Kidney capillary endothelial cell (primary cell): ENCODE measurements at regions not wholly inside any gene's neighbourhood (a gene's known extent, or its start where the extent isn't known, plus 50 kb on each side); places are given as distances from the start of the nearest gene placed in this dataset.
"Not testable (repeated sequence)": the region's sequence is repeated elsewhere in the genome, so short reads cannot be mapped to it uniquely, and the experiment has no call there.

Experiments
- DNase-seq: peaks from one replicate; pipeline ENCODE4 v3.0.0-alpha.2; 2018; ENCODE audit warnings: low spot score

DNA sequence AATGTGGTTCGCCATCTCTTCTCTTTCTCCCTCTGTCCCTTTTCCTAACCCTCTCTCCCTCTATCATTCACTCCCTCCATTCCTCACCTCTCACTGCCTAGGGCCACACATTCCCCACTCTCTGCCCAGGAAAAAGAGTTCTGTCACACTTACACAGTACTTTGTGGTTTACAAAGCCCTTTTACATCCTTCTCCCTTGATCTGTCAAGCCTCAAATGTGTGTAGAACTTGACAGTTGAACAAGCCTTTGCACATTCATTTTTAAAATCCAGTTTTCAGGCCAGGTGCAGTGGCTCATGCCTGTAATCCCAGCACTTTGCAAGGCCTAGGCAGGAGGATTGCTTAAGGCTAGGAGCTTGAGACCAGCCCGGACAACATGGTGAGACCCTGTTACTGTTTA is 156.3 kb downstream of the VSIG4 start:
- DNase-seq, result no peak

DNA sequence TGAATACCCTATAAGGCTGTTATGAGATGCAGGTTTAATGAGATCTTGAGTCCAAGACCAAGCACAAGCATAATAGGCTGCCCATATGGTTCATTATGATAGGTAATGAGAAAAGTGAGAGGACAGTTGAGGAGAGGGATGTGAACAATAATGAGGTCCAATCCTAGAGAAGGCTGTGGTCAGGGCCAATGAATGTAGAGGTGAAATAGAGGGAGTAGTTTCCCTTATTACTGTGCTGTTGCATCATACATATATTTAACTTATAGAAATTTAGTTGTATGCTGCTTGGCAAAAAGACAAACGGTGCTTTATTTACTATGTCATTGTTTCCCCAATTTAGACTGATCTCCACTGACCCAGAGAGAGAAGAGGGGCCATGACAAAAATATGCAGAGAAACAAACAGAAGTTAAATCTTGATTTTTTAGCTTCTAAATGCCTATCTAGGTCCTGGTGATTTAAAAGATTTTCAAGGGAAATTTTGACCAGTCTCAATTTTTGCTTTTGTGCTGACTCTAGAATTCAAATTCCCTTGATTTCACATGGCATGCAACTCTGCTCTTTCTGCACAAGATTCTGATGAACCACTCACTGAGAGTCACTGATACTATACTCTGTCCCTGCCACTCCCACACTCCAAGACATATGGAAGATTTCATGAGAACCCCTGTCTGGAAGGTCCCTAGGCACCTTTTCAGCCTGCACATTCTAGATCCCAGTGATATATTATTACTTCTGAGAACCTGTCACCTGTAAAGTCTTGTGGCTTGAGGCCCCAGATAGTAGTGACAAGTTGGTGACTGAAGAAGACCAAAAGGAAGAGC is 159.7 kb downstream of the VSIG4 start:
- no peak for DNase-seq

DNA sequence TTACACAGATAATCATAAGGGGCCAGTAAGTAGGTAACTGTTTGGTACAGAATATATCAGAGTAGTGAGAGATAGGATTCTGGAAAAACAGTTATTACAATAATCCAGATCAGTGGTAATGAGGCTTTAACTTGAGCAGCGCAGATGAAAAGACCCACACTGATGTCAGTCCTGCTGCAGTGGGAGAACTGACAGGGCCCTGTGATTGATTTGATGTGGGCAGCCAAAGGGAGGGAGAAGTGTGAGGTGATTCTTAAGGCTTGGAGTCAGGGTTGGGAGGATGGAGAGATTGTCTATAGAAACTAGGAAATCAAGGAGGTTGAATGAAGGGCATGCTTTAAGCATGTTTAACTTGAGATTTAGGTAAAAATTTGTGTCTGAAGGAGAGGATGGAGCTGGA is 161.4 kb downstream of the VSIG4 start:
- DNase-seq, result no peak

DNA sequence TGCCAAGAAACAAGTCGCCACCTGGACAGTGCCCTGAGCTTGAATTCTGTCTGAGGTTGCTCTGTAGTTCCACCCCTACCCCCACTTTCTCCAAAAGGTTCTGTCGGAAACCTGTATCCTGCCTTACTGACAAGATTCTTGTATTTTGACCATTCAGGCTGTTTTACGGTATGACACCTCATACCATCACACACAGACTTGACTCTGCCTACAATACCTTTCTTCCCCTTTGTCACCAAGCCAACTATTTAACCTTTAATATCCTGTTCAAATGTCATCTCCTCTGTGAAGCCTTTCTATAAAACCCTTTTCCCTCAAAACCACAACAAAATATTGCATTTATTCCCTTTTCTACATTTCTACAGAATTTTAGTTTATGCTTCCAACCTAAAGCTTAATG is 161.9 kb downstream of the VSIG4 start:
- DNase-seq, result no peak

DNA sequence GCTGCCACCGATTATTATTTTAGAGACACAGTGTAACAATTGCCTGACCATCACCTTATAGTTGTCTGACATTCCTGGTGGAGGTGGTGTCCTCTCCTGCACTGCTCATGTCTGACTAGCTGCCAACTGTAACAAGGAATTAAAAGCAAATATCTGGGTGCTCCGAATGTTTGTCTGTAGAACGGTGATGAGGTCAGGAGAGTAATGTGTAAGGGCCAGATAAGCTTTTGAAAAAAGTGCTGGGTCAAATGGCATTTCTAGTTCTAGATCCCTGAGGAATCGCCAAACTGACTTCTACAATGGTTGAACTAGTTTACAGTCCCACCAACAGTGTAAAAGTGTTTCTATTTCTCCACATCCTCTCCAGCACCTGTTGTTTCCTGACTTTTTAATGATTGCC is 164.3 kb downstream of the VSIG4 start:
- DNase-seq, result not testable (repeated sequence)

DNA sequence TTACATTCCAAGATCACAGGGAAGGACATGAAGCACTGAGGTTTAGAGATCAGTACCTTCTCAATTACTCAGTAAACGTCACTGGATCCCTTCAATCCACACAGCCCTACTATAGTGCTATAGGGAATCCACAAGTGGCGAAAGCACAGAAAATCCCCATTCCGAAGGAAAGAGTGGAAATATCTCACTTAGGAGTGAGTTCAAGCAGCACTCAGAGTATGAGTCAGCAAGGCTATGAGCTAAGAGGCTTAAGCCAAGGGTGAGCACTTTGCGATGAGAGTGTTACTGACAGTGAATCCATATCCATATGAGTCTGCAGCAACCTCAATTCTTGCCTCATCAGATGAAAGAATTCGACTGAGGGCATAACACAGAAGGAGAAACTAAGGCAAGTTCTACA is 165.1 kb downstream of the VSIG4 start:
- DNase-seq, result no peak

DNA sequence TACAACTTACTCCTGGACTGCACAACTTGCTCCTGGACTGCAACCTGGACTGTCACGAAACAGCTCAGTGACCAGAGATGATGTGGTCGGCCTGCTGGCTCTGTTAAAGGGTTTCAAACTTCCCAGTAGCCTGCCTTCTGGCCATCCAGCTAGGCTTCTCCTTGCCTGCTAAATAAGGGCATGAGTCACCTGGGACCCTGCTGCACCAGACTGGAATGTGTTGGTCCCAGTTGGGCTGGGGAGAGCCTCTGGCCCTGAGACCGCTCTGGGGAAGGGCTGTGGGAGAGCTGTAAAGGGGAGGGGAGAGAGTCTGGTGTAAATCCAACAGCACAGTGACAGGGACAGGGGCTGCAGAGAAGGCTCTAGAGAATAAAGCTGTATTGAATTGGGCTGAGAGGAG is 165.8 kb downstream of the VSIG4 start:
- no peak for DNase-seq

DNA sequence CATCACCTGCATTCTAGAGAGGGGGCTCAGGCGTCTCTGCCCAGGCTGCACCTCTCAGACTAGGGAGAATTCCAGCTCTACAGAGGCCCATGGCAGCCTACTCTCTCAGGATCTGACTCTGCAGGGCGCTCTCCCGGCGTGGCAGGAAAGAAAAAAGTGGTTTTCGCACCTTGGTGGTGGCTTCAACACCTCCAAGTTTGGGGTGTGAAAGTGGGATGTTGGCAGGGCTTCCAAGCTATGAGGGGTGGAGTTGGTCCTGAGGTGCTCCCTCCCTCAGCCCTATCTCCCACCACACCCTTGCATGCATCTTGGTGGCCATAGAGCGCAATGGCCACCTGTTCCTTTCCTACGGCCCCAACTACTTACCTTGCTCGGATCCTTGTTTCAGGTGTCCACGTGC is 166.5 kb downstream of the VSIG4 start:
- DNase-seq, result no peak

DNA sequence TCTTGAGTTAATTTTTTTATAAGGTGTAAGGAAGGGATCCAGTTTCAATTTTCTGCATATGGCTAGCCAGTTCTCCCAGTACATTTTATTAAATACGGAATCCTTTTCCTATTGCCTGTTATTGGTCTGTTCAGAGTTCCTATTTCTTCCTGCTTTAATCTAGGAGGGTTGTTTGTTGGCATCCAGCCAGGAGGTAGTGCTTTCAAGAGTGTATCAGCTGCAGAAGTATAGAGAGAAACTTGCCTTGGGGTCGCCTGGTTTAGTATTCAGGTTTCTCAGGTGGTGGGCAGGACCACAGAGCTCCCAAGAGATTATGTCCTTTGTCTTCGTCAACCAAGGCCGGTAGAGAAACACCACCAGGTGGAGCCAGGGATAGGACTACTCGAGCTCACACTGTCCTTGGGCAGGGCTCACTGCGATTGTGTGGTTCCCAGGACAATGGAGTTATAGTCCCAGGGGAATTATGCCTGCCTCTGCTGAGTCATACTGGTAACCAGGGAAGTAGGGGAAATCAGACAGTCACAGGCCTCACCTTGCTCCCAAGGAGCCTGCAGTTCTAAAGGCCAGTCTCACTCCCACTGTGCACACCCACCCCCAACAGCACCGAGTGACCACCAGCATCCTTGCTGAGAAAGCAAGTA is 168.1 kb downstream of the VSIG4 start:
- DNase-seq, result peak; percentile 42

DNA sequence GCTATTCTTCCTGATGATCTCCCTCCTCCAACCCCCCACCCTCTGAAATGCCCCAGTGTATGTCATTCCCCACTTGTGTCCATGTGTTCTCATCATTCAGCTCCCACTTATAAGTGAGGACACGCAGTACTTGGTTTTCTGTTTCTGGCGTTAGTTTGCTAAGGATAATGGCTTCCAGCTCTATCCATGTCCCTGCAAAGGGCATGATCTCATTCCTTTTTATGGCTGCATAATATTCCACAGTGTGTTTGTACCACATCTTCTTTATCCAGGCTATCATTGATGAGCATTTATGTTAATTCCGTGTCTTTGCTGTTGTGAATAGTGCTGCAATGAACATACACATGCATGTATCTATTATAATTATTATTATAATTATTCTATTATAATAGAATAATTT is 169.3 kb downstream of the VSIG4 start:
- DNase-seq, result not testable (repeated sequence)

DNA sequence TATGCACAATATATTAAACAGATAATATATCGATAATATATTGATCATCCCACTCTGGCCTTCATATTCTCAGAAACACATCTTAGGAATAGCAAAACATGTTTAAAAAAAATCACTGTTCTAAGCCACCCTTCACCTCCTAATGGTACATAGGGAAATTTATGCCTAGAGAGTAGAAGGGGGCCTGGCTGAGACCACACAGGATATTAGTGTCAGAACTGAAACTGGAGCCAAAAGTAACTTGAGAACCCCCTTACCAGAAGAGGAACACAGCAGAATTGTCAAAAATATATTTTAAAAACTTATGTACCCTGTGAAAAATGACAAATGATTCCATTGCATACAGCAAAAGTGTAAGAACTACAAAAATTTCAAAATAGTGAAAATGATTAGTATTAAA is 173.1 kb downstream of the VSIG4 start:
- DNase-seq, result no peak

DNA sequence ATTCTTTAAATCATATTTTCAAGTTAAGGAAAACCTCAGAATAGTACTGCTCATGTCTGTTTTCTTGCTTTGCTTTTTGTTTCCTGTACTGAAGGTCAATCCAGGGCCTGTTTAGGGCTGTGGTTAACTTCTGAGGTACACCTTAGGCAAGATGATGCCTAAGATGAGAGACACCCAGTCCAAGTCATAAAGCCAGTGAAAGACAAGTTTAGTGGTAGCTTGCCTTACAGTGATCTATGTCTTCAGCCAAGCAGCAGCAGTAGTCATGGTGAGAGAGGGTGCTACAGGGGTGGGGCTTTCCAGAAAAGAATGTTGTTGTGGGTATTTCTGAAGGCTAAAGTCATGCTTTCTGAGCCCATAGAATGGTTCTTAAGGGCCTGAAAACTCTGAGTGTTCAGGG is 173.7 kb downstream of the VSIG4 start:
- DNase-seq, result no peak

DNA sequence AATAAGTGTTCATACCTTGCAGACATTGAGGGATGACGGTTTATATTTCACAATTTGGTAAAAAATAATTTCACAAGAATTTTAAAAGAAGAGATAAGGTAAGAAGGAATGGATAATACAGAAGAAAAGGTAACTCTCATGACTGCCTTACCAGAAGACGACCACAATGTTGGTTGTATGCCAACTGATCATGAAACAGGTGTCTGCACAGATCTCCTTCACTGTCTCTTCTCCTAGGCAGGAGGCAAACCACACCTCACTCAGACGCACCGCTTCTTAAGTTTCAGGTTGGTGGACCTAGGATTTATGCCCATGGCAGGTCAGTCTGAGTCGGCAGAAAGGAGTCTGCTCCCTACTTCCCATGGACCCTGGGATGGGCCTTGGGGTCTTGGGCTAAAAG is 177.2 kb downstream of the VSIG4 start:
- no peak for DNase-seq

DNA sequence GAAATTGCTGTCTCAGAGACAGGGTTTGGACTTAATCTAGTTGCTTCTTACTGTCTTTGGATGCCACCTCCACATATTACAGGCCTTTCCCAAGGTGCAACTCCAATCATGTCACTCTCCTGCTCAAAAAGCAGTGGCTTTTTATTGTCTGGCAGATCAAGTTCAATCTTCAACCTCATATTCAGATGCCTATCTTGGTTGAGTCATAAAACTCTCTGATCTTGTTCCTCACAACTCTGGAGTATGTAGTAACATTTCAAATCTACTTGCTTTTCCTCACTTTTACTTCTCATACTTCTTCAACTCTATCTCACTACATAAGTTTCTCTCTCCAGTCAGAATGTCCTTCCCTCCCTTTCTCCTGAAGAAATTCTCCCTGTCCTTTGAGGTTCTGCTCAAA is 180.6 kb downstream of the VSIG4 start:
- no peak for DNase-seq

DNA sequence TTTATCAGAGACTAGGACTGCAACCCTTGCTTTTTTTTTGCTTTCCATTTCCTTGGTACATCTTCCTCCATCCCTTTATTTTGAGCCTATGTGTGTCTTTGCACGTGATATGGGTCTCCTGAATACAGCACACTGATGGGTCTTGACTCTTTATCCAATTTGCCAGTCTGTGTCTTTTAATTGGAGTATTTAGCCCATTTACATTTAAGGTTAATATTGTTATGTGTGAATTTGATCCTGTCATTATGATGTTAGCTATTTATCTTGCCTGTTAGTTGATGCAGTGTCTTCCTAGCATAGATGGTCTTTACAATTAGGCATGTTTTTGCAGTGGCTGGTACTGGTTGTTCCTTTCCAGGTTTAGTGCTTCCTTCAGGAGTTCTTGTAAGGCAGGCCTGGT is 185.4 kb downstream of the VSIG4 start:
- DNase-seq, result not testable (repeated sequence)

DNA sequence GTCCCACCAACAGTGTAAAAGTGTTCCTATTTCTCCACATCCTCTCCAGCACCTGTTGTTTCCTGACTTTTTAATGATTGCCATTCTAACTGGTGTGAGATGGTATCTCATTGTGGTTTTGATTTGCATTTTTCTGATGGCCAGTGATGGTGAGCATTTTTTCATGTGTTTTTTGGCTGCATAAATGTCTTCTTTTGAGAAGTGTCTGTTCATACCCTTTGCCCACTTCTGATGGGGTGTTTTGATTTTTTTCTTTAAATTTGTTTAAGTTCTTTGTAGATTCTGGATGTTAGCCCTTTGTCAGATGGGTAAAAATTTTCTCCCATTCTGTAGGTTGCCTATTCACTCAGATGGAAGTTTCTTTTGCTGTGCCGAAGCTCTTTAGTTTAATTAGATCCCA is 183.9 kb downstream of the MSN start:
- DNase-seq, result not testable (repeated sequence)

DNA sequence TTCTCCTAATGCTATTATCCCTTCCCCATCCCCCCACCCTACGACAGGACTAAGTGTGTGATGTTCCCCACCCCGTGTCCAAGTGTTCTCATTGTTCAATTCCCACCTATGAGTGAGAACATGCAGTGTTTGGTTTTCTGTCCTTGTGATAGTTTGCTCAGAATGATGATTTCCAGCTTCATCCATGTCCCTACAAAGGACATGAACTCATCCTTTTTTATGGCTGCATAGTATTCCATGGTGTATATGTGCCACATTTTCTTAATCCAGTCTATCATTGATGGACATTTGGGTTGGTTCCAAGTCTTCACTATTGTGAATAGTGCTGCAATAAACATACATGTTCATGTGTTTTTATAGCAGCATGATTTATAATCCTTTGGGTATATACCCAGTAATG is 183.4 kb downstream of the MSN start:
- not testable (repeated sequence) for DNase-seq

DNA sequence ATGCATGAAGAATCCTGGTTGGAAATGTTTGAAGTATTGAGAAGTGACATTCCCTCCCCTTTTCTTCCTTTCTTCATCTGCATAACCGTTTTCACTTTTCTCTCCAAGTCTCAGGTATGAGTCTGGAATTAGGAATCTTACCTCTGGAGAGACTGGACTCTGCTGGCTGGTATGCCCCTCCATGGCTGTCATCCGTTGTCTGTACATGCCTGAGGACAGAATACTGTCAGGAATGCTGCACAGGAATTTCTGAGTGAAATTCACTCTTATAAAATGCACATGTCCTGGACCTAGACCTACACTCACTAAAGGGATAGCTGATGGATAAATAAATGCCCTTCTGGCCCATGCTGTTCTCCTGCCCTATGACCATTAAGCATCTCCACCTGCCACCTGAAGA is 179.5 kb downstream of the MSN start:
- no peak for DNase-seq

DNA sequence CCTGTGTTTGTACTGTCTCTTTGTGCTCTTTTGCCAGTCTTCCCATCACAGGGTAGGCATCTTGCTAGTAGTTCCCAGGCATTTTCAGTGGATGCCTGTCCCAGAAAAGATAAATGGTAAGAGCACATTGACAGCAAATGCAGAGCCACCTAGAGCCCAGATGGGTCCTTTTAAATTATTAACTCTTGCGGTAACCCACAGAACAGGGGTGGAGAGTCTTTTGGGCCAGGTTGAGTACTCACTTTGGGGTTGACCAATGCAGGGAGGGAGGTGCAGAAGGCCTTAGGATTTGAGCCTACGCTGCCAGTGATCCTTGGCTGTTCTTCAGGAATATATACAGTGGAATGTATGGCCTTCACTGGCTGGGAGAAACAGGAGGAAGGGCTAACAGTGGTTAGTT is 173.8 kb downstream of the MSN start:
- DNase-seq, result no peak

DNA sequence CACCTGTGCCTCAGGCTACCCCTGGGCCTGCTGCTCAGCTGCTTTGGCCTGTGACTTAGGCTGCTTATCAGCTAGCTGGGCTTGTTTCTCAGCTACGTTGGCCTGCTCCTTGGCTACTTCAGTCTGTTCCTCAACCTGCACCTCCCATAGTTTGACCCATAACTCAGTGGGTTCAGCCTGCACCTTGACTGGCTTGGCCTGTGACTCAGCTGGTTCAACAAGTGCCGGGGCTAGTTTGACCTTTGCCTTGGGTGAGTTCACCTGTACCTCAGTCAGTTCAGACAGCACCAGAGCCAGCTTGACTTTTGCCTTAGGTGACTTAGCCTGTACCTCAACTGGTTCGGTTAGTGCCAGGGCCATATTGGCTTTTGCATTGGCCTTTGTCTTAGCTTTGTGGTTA is 171.2 kb downstream of the MSN start:
- no peak for DNase-seq

DNA sequence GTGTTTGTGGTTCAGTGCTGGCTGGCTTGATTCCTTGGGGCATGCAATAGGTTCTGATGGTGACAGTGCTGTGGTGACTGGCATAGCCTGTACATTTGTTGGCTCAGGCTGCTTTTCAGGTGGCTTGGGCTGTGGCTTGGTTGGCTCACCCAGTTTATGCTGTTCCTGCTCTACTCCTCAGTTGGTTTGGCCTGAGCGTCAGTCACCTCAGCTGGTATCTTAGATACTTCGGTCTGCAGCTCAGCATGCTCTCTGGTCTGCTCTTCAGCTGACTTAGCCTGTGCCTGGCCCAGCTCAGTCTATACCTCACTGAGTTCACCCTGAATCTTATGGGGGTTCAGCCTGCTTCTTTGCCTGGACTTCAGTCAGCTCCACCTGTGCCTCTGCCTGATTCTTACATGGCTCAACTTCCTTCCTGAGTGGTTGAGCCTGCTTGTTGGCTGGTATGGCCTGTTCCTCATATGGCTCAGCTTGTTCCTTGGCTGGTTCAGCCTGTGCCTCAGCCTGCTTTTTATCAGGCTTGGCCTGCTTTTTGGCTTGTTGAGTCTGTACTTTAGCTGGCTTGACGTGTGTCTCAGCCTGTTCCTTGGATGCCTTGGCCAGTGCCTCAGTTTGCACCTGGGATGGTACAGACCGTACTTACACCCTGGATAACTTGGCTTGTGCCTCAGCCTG is 170.6 kb downstream of the MSN start:
- DNase-seq, result no peak

DNA sequence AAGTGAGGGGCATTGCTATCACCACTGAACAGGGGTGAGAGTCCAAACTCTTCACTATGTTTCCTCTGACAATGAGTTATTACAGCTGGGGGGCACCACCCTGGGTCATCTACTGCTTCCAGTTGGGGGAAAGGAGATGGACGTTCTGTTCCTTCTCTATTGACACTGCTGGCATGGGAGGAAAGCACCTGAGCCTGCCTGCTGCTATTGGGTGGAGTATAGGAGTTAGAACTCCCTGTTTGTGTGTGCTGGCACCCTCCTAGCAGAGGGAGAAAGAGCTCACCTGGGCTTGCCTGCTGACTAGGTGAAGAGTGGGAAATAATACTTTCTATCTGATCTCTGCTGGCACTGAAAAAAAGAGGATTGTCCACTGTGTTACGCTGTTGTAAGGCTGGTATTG is 163.8 kb downstream of the MSN start:
- no peak for DNase-seq

DNA sequence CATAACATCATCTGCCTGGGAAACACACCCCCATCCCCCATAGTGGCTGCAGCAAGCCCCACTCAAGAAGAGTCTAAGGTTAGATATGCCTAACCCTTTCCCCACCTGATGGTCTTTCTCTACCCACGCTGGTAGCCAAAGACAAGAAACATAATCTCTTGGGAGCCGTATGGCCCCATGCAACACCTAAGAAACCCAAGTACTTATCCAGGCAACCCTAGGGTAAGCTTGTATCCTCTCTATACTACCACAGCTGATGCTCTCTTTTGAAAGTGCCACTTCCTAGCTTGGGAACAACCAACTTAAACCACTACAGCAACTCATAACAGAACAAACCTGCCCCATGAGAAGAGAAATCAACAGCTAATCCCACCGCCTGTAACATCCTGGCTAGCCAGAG is 161.1 kb downstream of the MSN start:
- DNase-seq, result no peak
